Natural killer cell treated with Interleukin-12 subunit alpha and Interleukin-12 subunit beta and Interleukin-15 and Interleukin-18, amount 100 ng/mL, for 72 hours (primary cell): ENCODE measurements at regions not wholly inside any gene's neighbourhood (a gene's known extent, or its start where the extent isn't known, plus 50 kb on each side); places are given as distances from the start of the nearest gene placed in this dataset.
A peak's percentile ranks its signal among the peaks of the same experiment; 100 is the strongest.
"Not testable (repeated sequence)": the region's sequence is repeated elsewhere in the genome, so short reads cannot be mapped to it uniquely, and the experiment has no call there.

Source experiments
- ATAC-seq, 2 donors: fragments of 150-1000 bp; cut with Tn5 transposase in 1 of 2; sonication (Bioruptor Pico), chemical (Tn5 transposase) in 1 of 2; 2 replicates each; pipeline ENCODE4 v1.10.0; 2021
- DNase-seq: peaks from one replicate; pipeline ENCODE4 v3.0.0; 2022; ENCODE audit warnings: low spot score
- H3K27ac Mint-ChIP-seq, 2 donors: 1 replicate in 1 of 2; 2 replicates in 1 of 2; pipeline ENCODE4 v1.8.0; 2022; ENCODE audit warnings: mixed read lengths in 2 of 2, mild to moderate bottlenecking in 1 of 2, moderate library complexity in 1 of 2
- H3K27me3 Mint-ChIP-seq, 2 donors: 1 replicate in 1 of 2; 2 replicates in 1 of 2; pipeline ENCODE4 v1.8.0; 2022; ENCODE audit warnings: mixed read lengths in 2 of 2
- H3K36me3 Mint-ChIP-seq: one replicate; pipeline ENCODE4 v1.8.0; 2022; ENCODE audit warnings: mixed read lengths
- H3K4me1 Mint-ChIP-seq, 2 donors: 1 replicate in 1 of 2; 2 replicates in 1 of 2; pipeline ENCODE4 v1.8.0; 2022; ENCODE audit warnings: low read depth in 2 of 2, mixed read lengths in 2 of 2, mild to moderate bottlenecking in 1 of 2
- H3K4me3 Mint-ChIP-seq: one replicate; pipeline ENCODE4 v1.8.0; 2022; ENCODE audit warnings: mixed read lengths
- H3K9me3 Mint-ChIP-seq: 2 replicates; pipeline ENCODE4 v1.8.0; 2022; ENCODE audit warnings: mixed read lengths

DNA sequence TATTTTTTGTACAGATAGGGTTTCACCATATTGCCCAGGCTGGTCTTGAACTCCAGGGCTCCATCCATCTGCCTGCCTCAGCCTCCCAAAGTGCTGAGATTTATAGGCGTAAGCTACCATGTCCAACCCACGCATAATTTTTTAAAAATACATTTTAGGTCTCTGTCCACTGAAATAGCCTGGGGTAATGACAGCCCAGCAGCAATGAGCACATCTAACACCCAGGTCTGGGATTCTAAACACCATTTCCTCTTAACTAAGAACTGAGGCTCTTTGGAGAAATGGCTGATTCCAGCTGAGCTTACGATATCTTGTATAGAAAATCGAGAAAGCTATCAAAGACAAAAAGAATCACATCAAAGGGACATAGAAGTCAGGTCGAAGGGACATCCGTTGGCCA is 245.3 kb downstream of the PARN start:
- Mint-ChIP-seq H3K27ac (no peak overlapping the region), H3K36me3 (no peaks in the 10 kb centered on the region), H3K9me3 (no peaks in the 10 kb centered on the region), H3K4me1 (no peaks in the 10 kb centered on the region), H3K27me3 (peaks cover 5 to 6% of the 10 kb centered on the region in 2 donors), H3K4me3 (no peak overlapping the region)
- DNase-seq (no peak), ATAC-seq (no peak)

- H3K27me3 Mint-ChIP-seq, H3K4me1 Mint-ChIP-seq, DNase-seq, H3K27ac Mint-ChIP-seq, H3K9me3 Mint-ChIP-seq, ATAC-seq, H3K36me3 Mint-ChIP-seq, H3K4me3 Mint-ChIP-seq: not testable (repeated sequence)
Measured at GRCh38 chr16:14383844-14384243, 246.2 kb downstream of the PARN start.

DNA sequence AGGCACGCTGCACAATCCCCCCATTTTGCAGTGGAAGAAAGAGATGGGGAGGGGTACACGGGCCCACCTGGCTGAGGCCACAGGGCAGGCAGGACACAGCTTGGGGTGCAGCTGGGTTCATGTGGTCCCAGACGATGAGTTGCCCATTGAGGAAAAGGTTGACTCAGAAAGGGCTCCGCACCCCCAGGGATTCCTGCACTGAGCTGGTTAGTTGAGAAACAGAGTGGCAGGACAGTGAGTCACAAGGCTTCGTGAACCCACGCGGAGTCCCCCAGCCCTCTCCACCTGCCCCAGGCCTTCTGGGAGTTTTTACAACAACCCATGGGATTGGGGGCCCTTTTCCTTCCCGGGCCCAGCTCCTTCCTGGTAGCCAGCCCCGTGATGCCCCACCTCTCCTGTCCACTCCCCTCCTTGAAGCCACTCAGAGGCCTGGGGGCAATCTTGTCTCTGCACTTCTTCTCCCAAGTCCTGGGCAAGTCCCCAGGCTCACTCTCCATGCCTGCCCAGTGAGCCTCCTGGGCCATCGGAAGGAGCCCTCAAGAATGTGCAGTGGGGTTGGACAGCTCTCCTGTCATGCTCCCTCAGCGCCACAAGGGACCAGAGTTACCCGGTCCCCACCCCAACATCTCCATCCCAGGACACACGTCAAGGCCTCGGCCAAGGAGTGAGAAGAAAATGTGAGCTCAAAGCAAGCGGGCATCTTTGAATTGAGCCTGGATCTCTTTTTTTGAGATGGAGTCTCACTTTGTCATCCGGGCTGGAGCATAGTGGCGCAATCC is 251.2 kb downstream of the PARN start:
- ATAC-seq (peak in 1 of 2 donors; percentile 9), DNase-seq (no peak)
- Mint-ChIP-seq H3K36me3 (no peaks in the 10 kb centered on the region), H3K27me3 (peaks cover 6 to 7% of the 10 kb centered on the region in 2 donors), H3K9me3 (no peaks in the 10 kb centered on the region), H3K4me1 (no peaks in the 10 kb centered on the region), H3K27ac (no peak overlapping the region), H3K4me3 (no peak overlapping the region)

DNA sequence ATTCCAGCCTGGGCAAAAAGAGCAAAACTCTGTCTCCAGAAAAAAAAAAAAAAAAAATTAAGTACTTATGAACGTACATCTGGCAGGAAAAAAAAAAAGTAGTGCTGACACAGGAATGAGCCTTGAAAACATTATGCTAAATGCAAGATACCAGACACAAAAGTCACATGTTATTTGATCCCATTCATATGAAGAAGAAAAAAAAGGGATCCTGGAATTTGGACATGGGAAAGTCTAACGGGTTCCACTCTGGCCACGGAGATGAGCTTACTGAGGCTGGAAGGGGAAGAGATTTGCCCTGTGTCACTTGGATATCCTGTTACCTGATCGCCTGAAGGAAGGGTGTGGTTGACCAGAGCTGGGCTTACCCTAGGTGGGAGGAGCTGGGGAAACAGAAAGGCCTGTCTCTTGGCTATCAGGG is 251.9 kb downstream of the PARN start:
- Mint-ChIP-seq H3K27ac (no peak overlapping the region), H3K9me3 (no peaks in the 10 kb centered on the region), H3K36me3 (no peaks in the 10 kb centered on the region), H3K4me1 (no peaks in the 10 kb centered on the region), H3K4me3 (no peak overlapping the region), H3K27me3 (peaks cover 4 to 6% of the 10 kb centered on the region in 2 donors)
- DNase-seq (no peak), ATAC-seq (no peak)

GRCh38 chr16:14377326-14377725 is 252.7 kb downstream of the PARN start:
- Mint-ChIP-seq H3K27ac (no peak overlapping the region), H3K4me3 (no peak overlapping the region), H3K4me1 (no peaks in the 10 kb centered on the region), H3K36me3 (no peaks in the 10 kb centered on the region), H3K27me3 (peaks cover 4 to 6% of the 10 kb centered on the region in 2 donors), H3K9me3 (no peaks in the 10 kb centered on the region)
- DNase-seq = no peak
- ATAC-seq = no peak

DNA sequence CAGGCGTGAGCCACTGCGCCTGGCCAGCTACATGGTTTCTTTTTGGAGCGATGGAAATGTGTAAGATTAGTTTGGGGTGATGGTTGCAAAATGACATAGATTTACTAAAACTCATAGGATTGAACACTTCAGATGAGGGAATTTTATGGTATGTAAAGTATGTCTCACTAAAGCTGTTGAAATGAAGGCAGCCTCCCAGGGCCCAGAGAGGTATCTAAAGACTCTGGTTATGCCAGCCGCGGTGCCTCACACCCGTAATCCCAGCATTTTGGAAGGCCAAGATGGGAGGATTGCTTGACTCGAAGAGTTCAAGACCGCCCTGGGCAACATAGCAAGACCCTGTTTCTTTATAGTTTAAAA is 254.9 kb downstream of the PARN start:
- no peak for DNase-seq
- peaks cover 1 to 4% of the 10 kb centered on the region in 2 donors for H3K27me3 Mint-ChIP-seq
- H3K36me3 Mint-ChIP-seq = no peaks in the 10 kb centered on the region
- no peaks in the 10 kb centered on the region for H3K9me3 Mint-ChIP-seq
- no peak overlapping the region for H3K27ac Mint-ChIP-seq
- no peak overlapping the region for H3K4me3 Mint-ChIP-seq
- H3K4me1 Mint-ChIP-seq = no peaks in the 10 kb centered on the region
- ATAC-seq = no peak

DNA sequence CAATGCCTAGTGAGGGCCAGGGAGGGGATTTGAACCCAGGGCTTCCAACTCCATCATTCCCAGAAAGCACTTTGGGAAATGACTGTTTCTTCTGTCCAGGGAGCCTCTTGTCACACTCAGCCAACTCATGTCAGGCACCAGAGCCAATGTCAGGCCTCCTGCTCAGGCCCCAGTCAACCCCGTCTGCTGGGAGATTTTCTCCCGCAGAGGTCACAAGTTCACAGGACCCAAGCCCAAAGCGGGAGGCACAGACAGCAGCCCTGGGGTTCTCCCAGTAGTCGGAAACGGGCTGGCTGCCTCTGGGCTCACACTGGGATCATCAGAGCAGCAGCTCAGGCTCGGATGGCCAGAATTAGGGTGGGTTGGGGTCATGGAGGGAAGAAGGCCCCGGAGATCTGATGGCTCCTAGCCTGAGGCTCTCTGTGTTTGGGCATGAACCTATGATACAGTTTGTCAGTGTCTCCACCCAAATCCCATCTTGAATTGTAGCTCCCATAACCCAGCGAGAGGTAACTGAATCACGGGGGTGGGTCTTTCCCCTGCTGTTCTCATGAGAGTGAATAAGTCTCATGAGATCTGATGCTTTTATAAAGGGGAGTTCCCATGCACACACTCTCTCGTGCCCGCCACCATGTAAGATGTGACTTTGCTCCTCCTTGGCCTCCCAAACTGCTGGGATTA is 255.5 kb downstream of the PARN start:
- Mint-ChIP-seq H3K4me3 (no peak overlapping the region), H3K27me3 (peaks cover 0 to 4% of the 10 kb centered on the region in 2 donors), H3K27ac (no peak overlapping the region), H3K9me3 (no peaks in the 10 kb centered on the region), H3K4me1 (no peaks in the 10 kb centered on the region), H3K36me3 (no peaks in the 10 kb centered on the region)
- DNase-seq = no peak
- ATAC-seq = no peak

DNA sequence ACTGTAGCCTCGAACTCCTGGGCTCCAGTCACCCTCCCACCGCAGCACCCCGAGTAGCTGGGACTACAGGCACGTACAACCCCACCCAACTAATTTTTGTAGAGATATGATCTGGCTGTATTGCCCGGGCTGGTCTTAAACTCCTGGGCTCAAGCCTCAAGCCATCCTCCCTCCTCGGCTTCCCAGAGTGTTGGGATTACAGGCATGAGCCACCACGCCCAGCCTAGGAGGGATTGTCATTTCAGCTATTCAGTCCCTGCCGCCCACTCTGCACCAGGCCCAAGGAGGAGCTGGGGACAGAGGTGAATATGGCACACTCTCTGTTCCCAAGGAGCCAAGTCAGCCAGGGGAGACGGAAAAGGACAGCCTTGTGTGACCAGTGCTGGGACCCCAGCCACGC is 256.2 kb downstream of the PARN start:
- H3K4me3 Mint-ChIP-seq = no peak overlapping the region
- H3K4me1 Mint-ChIP-seq = no peaks in the 10 kb centered on the region
- no peak overlapping the region for H3K27ac Mint-ChIP-seq
- no peaks in the 10 kb centered on the region for H3K36me3 Mint-ChIP-seq
- ATAC-seq (no peak), DNase-seq (no peak)
- H3K9me3 Mint-ChIP-seq = no peaks in the 10 kb centered on the region
- peaks cover 0 to 2% of the 10 kb centered on the region in 2 donors for H3K27me3 Mint-ChIP-seq

- no peaks in the 10 kb centered on the region for H3K4me1 Mint-ChIP-seq
- DNase-seq (no peak), ATAC-seq (peak; percentile 12 to 28)
- H3K27ac Mint-ChIP-seq = no peak overlapping the region
- no peak overlapping the region for H3K4me3 Mint-ChIP-seq
- no peaks in the 10 kb centered on the region for H3K9me3 Mint-ChIP-seq
- H3K27me3 Mint-ChIP-seq = peaks cover 0 to 5% of the 10 kb centered on the region in 2 donors
- H3K36me3 Mint-ChIP-seq = no peaks in the 10 kb centered on the region
Measured at GRCh38 chr16:14373406-14373805, 256.7 kb downstream of the PARN start.

DNA sequence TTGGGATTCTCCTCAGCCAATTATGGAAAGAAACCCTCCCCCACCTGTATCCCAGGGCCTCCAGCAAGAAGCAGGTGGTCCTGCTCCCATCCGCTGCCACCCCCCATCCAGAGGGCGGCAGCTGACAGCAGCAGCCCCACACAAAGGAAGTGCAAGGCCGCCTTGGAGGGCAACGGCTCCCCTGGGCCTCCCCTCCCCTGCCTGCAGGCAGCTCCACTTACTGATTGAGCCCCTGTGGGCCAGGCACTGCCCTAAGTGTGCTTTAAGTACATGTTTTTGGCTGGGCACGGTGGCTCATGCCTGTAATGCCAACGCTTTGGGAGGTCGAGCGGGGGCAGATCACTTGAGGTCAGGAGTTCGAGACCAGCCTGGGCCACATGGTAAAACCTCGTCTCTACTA is 257.6 kb downstream of the PARN start:
- no peak overlapping the region for H3K27ac Mint-ChIP-seq
- no peak overlapping the region for H3K4me3 Mint-ChIP-seq
- H3K9me3 Mint-ChIP-seq = no peaks in the 10 kb centered on the region
- ATAC-seq = no peak
- H3K36me3 Mint-ChIP-seq = no peaks in the 10 kb centered on the region
- no peak for DNase-seq
- H3K4me1 Mint-ChIP-seq = no peaks in the 10 kb centered on the region
- H3K27me3 Mint-ChIP-seq = peaks cover 0 to 5% of the 10 kb centered on the region in 2 donors

DNA sequence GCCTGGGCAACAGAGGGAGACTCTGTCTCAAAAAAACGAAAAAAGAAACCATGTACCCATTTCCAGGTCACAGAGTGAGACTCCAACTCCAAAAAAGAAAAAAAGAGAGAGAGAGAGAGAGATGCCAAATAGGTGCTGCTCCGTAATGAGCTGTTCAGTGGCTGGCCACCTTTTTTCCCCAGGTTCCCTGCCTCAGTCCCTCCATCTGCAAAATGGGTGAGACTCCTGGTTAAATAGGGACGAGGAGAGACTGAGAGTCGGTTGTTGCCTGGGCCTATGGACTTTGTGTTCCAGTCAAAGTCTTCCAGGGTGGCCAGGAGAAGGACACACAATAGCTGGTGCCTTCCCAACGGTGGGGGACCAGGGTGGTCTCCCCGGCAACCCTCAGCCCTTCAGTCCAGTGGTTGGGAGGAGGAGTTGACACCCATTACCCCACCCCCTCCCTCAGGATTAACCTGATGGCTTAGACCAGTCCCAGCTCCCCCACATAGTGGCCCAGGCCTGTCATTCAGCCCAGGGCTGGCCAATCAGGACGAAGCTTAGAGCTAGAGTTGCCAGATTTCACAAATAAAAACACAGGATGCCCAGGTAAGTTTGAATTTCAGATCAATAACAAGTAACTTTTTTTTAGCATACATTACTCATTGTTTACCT is 258.2 kb downstream of the PARN start:
- no peaks in the 10 kb centered on the region for H3K4me1 Mint-ChIP-seq
- no peak for DNase-seq
- no peak for ATAC-seq
- no peak overlapping the region for H3K27ac Mint-ChIP-seq
- no peak overlapping the region for H3K4me3 Mint-ChIP-seq
- peaks cover 0 to 5% of the 10 kb centered on the region in 2 donors for H3K27me3 Mint-ChIP-seq
- no peaks in the 10 kb centered on the region for H3K9me3 Mint-ChIP-seq
- no peaks in the 10 kb centered on the region for H3K36me3 Mint-ChIP-seq

DNA sequence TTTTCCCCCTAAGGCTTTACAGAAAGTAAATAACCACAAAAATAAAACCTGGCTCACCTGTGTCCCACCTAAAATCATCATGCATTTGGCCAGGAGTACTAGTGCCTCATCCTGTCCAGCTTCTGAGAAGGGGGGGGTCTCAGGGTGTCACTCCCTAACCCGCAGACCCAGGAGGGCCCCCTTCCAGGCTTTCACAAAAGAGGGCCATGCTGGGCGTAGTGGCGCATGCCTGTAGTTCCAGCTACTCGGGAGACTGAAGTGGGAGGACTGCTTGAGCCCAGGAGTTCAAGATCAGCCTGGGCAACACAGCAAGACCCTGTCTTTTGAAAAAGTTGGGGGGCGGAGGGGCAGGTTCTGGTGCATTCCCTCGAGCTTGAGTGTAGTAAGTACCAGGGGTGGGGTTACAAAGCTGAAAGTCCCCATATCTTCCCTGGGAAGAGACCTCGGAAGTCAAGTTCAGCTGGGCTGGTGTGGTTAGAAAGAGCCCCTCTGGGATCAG is 259.3 kb downstream of the PARN start:
- Mint-ChIP-seq H3K36me3 (no peaks in the 10 kb centered on the region), H3K27me3 (peaks cover 0 to 5% of the 10 kb centered on the region in 2 donors), H3K4me1 (no peaks in the 10 kb centered on the region), H3K9me3 (no peaks in the 10 kb centered on the region), H3K27ac (no peak overlapping the region), H3K4me3 (no peak overlapping the region)
- DNase-seq = no peak
- ATAC-seq = no peak

GRCh38 chr16:14369734-14370598 is 260.1 kb downstream of the PARN start:
- H3K27me3 Mint-ChIP-seq = peaks cover 0 to 5% of the 10 kb centered on the region in 2 donors

More at GRCh38 chr16:14369734-14370598, 260.1 kb downstream of the PARN start:
- no peak overlapping the region for H3K4me3 Mint-ChIP-seq
- H3K36me3 Mint-ChIP-seq = no peaks in the 10 kb centered on the region
- H3K9me3 Mint-ChIP-seq = no peaks in the 10 kb centered on the region
- H3K27ac Mint-ChIP-seq = no peak overlapping the region
- no peak for DNase-seq
- H3K4me1 Mint-ChIP-seq = no peaks in the 10 kb centered on the region
- no peak for ATAC-seq
